GM12878 (cell line): ENCODE measurements at regions not wholly inside any gene's neighbourhood (a gene's known extent, or its start where the extent isn't known, plus 50 kb on each side); places are given as distances from the start of the nearest gene placed in this dataset.

ENCODE experiments used
- BMI1 ChIP-seq: fragments of 450-650 bp; IDR thresholded peaks from 2 replicates; pipeline ENCODE4 v1.6.1; 2016; ENCODE audit warnings: mild to moderate bottlenecking, moderate library complexity, borderline replicate concordance
- MEF2A ChIP-seq: IDR thresholded peaks from 2 replicates; pipeline ENCODE4 v1.6.1; 2011; ENCODE audit warnings: low read depth, mild to moderate bottlenecking, low read length, moderate library complexity; ENCODE audit not compliant: insufficient read depth
- MYB ChIP-seq: fragments of 150-350 bp; IDR thresholded peaks from 2 replicates; pipeline ENCODE4 v1.6.1; 2014; ENCODE audit warnings: mild to moderate bottlenecking, low read depth, low read length, borderline replicate concordance
- MYC ChIP-seq: IDR thresholded peaks from 2 replicates; pipeline ENCODE4 v1.6.1; 2011; ENCODE audit warnings: mild to moderate bottlenecking, low read length, moderate library complexity, inconsistent platforms; ENCODE audit not compliant: insufficient read depth, insufficient replicate concordance, insufficient read length, severe bottlenecking
- NBN ChIP-seq: fragments of 450-650 bp; IDR thresholded peaks from 2 replicates; pipeline ENCODE4 v1.6.1; 2016
- WRNIP1 ChIP-seq: IDR thresholded peaks from 2 replicates; pipeline ENCODE4 v1.6.1; 2011; ENCODE audit warnings: low read depth, low read length, improper control_type of control experiment, borderline replicate concordance
- ZNF217 ChIP-seq: fragments of 450-650 bp; IDR thresholded peaks from 2 replicates; pipeline ENCODE4 v1.6.1; 2017; ENCODE audit warnings: antibody characterized with exemption, mild to moderate bottlenecking
- TF ChIP-seq, protein P1 (sequence below): fragments of 450-650 bp; IDR thresholded peaks from 2 replicates; pipeline ENCODE4 v1.6.1; 2017; ENCODE audit warnings: mild to moderate bottlenecking, low read depth, inconsistent platforms; ENCODE audit not compliant: poor library complexity, severe bottlenecking
- TF ChIP-seq, protein P2 (sequence below): IDR thresholded peaks from 2 replicates; pipeline ENCODE4 v1.6.1; 2012; ENCODE audit warnings: mild to moderate bottlenecking, low read depth, low read length

DNA sequence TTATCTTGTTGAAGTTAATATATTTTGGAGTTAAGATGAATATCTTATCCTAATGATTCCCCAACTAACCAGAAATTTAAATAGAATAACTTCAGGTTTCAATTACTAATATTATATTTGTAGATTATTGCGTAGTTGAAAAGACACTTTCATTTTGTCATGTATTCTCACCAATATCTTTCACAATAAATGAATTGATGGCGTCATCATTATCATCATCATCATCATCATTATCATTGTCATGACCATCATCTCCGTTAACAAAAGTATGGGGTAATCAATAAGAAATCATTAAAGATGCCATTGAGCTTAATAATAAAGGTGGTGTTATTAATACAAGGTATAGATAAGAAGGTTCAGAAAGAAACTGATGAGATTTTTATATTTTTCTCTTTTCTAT, 768.8 kb upstream of the SLC10A2 start (continued):
- TF ChIP-seq, protein P1, sequence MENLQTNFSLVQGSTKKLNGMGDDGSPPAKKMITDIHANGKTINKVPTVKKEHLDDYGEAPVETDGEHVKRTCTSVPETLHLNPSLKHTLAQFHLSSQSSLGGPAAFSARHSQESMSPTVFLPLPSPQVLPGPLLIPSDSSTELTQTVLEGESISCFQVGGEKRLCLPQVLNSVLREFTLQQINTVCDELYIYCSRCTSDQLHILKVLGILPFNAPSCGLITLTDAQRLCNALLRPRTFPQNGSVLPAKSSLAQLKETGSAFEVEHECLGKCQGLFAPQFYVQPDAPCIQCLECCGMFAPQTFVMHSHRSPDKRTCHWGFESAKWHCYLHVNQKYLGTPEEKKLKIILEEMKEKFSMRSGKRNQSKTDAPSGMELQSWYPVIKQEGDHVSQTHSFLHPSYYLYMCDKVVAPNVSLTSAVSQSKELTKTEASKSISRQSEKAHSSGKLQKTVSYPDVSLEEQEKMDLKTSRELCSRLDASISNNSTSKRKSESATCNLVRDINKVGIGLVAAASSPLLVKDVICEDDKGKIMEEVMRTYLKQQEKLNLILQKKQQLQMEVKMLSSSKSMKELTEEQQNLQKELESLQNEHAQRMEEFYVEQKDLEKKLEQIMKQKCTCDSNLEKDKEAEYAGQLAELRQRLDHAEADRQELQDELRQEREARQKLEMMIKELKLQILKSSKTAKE = no peak
- no peak for TF ChIP-seq NBN
- TF ChIP-seq WRNIP1 = no peak
- TF ChIP-seq, protein P2, sequence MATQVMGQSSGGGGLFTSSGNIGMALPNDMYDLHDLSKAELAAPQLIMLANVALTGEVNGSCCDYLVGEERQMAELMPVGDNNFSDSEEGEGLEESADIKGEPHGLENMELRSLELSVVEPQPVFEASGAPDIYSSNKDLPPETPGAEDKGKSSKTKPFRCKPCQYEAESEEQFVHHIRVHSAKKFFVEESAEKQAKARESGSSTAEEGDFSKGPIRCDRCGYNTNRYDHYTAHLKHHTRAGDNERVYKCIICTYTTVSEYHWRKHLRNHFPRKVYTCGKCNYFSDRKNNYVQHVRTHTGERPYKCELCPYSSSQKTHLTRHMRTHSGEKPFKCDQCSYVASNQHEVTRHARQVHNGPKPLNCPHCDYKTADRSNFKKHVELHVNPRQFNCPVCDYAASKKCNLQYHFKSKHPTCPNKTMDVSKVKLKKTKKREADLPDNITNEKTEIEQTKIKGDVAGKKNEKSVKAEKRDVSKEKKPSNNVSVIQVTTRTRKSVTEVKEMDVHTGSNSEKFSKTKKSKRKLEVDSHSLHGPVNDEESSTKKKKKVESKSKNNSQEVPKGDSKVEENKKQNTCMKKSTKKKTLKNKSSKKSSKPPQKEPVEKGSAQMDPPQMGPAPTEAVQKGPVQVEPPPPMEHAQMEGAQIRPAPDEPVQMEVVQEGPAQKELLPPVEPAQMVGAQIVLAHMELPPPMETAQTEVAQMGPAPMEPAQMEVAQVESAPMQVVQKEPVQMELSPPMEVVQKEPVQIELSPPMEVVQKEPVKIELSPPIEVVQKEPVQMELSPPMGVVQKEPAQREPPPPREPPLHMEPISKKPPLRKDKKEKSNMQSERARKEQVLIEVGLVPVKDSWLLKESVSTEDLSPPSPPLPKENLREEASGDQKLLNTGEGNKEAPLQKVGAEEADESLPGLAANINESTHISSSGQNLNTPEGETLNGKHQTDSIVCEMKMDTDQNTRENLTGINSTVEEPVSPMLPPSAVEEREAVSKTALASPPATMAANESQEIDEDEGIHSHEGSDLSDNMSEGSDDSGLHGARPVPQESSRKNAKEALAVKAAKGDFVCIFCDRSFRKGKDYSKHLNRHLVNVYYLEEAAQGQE = no peak
- TF ChIP-seq MYB = no peak
- no peak for TF ChIP-seq MYC
- no peak for TF ChIP-seq MEF2A
- TF ChIP-seq BMI1 = no peak
- no peak for TF ChIP-seq ZNF217
